Osteocyte (in vitro differentiated cells): ENCODE measurements at regions not wholly inside any gene's neighbourhood (a gene's known extent, or its start where the extent isn't known, plus 50 kb on each side); places are given as distances from the start of the nearest gene placed in this dataset.

ENCODE experiments used
- DNase-seq: peaks from one replicate; pipeline ENCODE4 v3.0.0; 2021; ENCODE audit warnings: mixed read lengths; ENCODE audit not compliant: unreplicated experiment; ENCODE audit errors: extremely low spot score
- H3K27ac Mint-ChIP-seq: one replicate; pipeline ENCODE4 v1.8.0; 2021; ENCODE audit warnings: mild to moderate bottlenecking, mixed read lengths; ENCODE audit not compliant: unreplicated experiment
- H3K27me3 Mint-ChIP-seq: one replicate; pipeline ENCODE4 v1.8.0; 2021; ENCODE audit warnings: mixed read lengths; ENCODE audit not compliant: unreplicated experiment
- H3K36me3 Mint-ChIP-seq: one replicate; pipeline ENCODE4 v1.8.0; 2021; ENCODE audit warnings: mixed read lengths; ENCODE audit not compliant: unreplicated experiment
- H3K4me1 Mint-ChIP-seq: one replicate; pipeline ENCODE4 v1.8.0; 2021; ENCODE audit warnings: mixed read lengths; ENCODE audit not compliant: unreplicated experiment
- H3K4me3 Mint-ChIP-seq: one replicate; pipeline ENCODE4 v1.8.0; 2021; ENCODE audit warnings: mild to moderate bottlenecking, moderate library complexity, mixed read lengths; ENCODE audit not compliant: unreplicated experiment
- H3K9me3 Mint-ChIP-seq: one replicate; pipeline ENCODE4 v1.8.0; 2021; ENCODE audit warnings: mixed read lengths; ENCODE audit not compliant: unreplicated experiment
- CTCF ChIP-seq: fragments of 200-600 bp; sonication (generic); IDR thresholded peaks from 2 replicates; pipeline ENCODE4 v1.5.0; 2021; ENCODE audit warnings: antibody characterized with exemption, mild to moderate bottlenecking, moderate library complexity

- Mint-ChIP-seq H3K9me3 (no peaks in the 10 kb centered on the region), H3K36me3 (no peaks in the 10 kb centered on the region), H3K4me1 (peaks cover 16% of the 10 kb centered on the region), H3K27ac (peak overlapping the region; percentile 42), H3K27me3 (no peaks in the 10 kb centered on the region), H3K4me3 (no peak overlapping the region)
- DNase-seq: no peak
- no peak for TF ChIP-seq CTCF
Measured at GRCh38 chr3:23668430-23668904, 137.3 kb upstream of the UBE2E1 start.

GRCh38 chr3:23669541-23670255 lies 136.1 kb upstream of the UBE2E1 start:
- no peaks in the 10 kb centered on the region for H3K36me3 Mint-ChIP-seq
- H3K27ac Mint-ChIP-seq: no peak overlapping the region
- no peak overlapping the region for H3K4me3 Mint-ChIP-seq
- TF ChIP-seq CTCF: no peak
- H3K9me3 Mint-ChIP-seq: no peaks in the 10 kb centered on the region
- H3K4me1 Mint-ChIP-seq: peaks cover 16% of the 10 kb centered on the region
- no peaks in the 10 kb centered on the region for H3K27me3 Mint-ChIP-seq
- DNase-seq: no peak

GRCh38 chr3:23671851-23672589 lies 133.7 kb upstream of the UBE2E1 start:
- DNase-seq: no peak
- Mint-ChIP-seq H3K27me3 (no peaks in the 10 kb centered on the region), H3K27ac (no peak overlapping the region), H3K4me3 (no peak overlapping the region), H3K4me1 (peaks cover 16% of the 10 kb centered on the region), H3K9me3 (no peaks in the 10 kb centered on the region), H3K36me3 (no peaks in the 10 kb centered on the region)
- no peak for TF ChIP-seq CTCF

GRCh38 chr3:23672628-23673027 lies 133.1 kb upstream of the UBE2E1 start:
- H3K27me3 Mint-ChIP-seq: no peaks in the 10 kb centered on the region
- peaks cover 14% of the 10 kb centered on the region for H3K4me1 Mint-ChIP-seq
- no peaks in the 10 kb centered on the region for H3K9me3 Mint-ChIP-seq
- H3K4me3 Mint-ChIP-seq: no peak overlapping the region
- H3K27ac Mint-ChIP-seq: no peak overlapping the region
- DNase-seq: no peak
- H3K36me3 Mint-ChIP-seq: no peaks in the 10 kb centered on the region
- TF ChIP-seq CTCF: no peak

GRCh38 chr3:23675010-23675409 lies 130.7 kb upstream of the UBE2E1 start:
- no peaks in the 10 kb centered on the region for H3K36me3 Mint-ChIP-seq
- DNase-seq: no peak
- no peaks in the 10 kb centered on the region for H3K4me1 Mint-ChIP-seq
- no peaks in the 10 kb centered on the region for H3K27me3 Mint-ChIP-seq
- peaks cover 6% of the 10 kb centered on the region for H3K9me3 Mint-ChIP-seq
- no peak overlapping the region for H3K27ac Mint-ChIP-seq
- no peak for TF ChIP-seq CTCF
- H3K4me3 Mint-ChIP-seq: no peak overlapping the region
